EL (cell line): ENCODE measurements at regions not wholly inside any gene's neighbourhood (a gene's known extent, or its start where the extent isn't known, plus 50 kb on each side); places are given as distances from the start of the nearest gene placed in this dataset.
"Not testable (repeated sequence)": the region's sequence is repeated elsewhere in the genome, so short reads cannot be mapped to it uniquely, and the experiment has no call there.

Source experiments
- DNase-seq: peaks from one replicate; pipeline ENCODE4 v3.0.0-alpha.2; 2016

DNA sequence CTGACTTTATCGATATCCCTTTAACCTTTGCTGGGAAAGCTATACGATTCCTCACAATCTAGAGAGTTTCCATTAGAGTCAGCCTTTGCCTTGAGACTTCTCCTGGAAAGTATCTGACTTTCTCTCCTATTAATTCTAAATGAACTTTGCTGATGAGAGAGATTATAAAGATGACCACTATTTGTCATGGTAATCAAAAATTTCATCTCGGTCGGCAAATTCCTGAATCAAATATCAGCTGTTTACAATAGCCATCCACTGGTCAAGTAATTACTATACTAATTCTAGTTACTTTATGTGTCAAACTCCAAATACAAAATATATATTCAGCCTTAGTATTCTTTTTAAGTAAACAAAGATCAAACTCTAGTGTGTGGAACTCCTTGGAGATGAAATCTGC lies 164.4 kb upstream of the ITGA1 start:
- no peak for DNase-seq

DNA sequence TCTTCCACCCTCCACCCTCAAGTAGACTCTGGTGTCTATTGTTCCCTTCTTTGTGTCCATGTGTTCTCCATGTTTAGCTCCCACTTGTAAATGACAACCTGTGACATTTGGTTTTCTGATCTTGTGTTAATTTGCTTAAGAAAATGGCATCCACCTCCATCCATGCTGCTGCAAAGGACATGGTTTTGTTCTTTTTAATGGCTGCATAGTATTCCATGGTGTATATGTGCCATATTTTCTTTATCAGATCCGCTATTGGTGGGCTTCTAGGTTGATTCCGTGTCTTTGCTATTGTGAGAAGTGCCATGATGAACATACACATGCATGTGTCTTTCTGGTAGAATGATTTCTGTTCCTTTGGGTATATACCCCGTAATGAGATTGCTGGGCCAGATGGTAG lies 163.4 kb upstream of the ITGA1 start:
- no peak for DNase-seq

DNA sequence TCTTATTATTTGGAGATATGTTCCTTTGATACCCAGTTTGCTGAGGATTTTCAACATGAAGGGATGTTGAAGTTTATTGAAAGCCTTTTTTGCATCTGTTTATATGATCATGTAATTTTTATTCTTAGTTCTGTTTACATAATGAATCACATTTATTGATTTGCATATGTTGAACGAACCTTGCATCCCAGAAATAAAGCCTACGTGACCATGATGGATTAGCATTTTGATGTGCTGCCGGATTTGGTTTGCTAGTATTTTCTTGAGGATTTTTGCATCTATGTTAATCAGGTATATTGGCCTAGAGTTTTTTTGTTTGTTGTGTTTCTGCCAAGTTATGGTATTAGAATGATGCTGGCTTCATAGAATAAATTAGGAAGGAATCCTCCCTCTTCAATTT lies 161.4 kb upstream of the ITGA1 start:
- DNase-seq: no peak

DNA sequence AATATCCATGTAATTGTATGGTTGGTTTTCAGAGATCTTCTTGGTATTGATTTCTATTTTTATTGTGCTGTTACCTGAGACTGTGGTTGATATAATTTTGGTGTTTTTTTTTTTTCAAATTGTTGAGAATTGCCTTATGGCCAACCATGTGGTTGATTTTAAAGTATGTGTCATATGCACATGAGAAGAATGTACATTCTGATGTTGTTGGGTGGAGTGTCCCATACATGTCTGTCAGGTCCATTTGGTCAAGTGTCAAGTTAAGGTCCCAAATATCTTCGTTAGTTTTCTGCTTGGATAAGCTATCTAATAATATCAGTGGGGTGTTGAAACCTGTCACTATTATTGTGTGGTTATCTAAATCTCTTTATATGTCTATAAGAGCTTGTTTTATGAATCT lies 160.0 kb upstream of the ITGA1 start:
- DNase-seq: no peak

DNA sequence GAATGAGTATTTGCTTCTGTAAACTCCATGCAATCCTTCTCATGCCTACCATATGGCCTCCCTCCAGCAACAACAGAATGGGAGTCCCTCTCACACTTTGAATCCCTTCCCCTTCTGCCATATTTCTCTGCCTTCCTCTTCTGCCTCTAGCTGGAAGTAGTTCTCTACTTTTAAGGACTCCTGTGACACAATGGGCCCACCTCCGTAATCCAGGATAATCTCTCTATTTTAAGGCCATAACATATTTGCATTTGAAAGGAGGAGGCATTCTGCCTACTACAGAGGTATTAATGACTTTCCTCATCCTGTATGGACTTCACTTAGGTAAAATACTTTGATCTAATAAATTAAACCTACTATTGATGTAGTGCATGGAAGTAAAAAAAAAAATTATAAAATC lies 155.4 kb upstream of the ITGA1 start:
- DNase-seq: no peak

DNA sequence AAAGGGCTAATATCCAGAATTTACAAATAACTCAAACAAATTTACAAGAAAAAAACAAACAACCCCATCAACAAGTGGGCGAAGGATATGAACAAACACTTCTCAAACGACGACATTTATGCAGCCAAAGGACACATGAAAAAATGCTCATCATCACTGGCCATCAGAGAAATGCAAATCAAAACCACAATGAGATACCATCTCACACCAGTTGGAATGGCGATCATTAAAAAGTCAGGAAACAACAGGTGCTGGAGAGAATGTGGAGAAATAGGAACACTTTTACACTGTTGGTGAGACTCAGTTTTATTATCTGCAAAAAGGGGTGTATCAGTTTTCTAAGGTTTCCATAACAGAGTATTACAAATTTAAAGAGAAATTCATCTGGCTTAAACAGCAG lies 153.5 kb upstream of the ITGA1 start:
- DNase-seq: not testable (repeated sequence)

DNA sequence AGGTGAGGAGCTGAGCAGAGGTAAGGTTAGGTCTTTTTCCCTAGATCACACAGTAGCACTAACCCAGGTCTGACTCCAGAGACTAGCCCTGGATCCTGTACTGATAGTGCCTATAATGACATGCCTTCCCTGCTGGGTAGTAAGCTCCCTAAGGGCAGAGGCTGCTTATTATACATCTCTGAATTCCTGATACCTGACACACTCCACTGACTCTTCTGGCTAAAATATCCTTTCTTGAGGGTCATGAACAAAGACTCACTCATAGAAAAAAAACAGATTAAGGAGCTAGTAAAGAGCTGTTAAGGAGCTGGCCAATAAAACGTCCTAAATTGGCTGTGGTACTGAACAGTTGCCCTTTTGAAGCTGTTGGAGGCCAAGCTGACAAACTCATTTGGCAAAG lies 149.0 kb upstream of the ITGA1 start:
- no peak for DNase-seq

DNA sequence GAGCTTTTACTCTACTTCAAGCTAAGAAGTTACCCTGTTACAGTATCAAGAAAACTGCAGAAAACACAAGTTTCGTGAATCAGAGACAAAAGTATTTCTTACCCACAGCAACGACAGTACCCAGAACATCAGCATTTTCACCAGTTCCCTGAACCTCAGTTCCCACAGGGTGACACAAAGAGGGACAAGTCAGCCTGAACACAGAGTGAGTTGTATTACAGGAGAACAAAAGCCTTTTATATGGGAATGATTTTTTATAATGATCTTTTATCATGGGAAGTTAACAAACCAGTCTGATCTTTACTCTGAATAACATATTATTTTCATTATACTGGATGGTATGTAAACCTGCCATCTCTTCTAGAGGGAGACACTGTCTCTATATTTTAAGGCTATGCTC lies 139.0 kb upstream of the ITGA1 start:
- DNase-seq: no peak

DNA sequence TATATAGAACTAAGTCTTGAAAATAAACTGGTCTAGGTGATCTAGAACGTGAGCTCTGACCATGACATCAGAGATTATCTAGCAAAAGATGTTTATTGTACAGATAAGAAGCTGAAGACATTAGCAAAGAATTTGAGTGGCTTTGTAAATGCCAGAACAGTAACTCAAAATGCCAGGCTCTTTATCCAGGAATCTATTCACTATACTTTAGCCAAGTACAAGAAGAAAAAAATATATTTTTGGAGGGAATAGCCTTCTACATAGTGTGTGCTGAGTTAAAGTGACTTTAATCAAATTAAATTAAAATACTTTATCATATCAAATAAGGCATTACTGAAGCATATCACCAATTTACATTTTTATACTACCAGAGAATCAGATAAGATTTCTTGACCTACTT lies 132.6 kb upstream of the ITGA1 start:
- DNase-seq: no peak

DNA sequence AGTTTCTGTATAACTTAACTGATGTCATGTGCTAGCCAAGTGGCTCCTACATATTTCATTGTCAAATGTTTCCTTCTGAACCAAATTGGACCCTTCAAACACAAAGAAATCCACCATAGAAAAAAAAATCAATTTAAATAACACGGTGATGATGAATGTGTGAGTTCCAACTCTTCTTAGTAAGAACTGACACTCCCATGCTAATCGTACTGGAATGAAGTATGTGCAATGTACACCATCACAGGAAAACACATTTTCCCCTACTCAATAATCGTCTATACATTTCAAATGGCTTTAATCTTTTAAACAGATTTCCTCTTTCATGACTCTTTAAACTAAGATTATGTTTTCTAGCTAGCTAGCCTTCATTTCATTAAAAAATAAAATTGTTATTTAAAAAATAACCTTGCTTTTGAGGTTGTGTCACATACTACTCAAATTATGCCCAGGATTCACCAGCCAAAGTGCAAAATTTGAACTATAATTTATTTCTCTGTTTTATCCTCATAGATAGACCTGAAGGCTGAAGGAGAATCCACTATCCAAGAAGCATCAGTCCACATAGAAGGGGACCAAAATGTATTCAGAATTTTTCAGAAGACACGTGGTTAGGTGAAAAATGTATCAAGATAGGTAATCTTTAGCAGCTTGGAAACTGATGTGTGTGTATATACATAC lies 131.0 kb upstream of the ITGA1 start:
- no peak for DNase-seq

DNA sequence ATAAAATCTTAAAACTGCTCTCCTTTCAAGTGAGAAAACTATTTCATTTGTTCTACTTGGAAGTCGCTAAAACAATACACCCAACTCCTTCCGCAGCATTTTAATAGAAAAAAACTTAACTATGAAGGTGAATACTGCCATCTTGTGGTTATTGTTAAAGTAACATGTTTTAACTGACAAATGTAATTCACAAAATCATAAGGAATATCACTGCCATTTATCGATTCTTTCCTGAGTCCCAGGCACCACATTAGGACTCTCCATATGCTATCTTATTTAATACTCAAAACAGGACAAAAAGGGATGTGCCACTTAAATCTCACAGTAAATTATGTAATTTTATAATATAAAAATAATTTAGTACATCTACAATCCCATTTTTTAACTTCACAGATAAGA lies 130.5 kb upstream of the ITGA1 start:
- peak; percentile 44 for DNase-seq

DNA sequence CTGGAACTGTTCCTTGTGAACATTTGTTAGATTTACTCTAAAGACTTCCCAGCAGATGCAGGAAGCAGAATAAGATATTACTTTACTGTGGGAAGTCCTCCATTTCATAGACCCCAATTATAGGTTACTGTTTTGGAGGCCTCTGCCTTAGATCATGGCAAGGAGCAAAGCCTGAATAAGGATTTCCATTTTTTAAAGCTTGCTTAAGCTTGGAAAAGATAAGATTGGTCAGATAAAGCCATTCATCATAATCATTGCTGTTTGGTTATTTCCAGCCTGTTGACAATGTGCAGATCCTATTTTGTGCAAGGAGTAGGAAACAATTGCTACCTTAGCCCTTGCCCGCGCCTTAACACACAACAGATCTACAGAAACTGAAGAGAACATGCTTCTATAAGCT lies 129.5 kb upstream of the ITGA1 start:
- no peak for DNase-seq

DNA sequence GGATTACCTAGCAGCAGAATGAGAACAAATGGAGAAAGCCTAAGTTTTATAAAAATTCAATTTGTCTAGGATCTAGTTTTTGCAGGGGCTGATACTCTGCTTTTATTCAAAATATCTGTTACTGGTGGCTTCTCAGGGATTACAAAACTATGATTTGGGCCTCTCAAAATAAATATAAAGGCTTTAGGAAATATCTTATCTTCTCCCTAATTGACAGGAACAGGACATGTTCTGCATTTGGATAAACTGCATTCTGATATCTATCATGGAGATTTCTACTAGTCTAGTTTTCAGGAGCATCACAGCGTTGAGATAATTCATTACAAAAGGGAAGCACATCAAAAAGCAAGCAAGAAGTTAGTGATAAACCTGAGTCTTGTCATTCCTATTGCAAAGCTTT lies 127.1 kb upstream of the ITGA1 start:
- no peak for DNase-seq

DNA sequence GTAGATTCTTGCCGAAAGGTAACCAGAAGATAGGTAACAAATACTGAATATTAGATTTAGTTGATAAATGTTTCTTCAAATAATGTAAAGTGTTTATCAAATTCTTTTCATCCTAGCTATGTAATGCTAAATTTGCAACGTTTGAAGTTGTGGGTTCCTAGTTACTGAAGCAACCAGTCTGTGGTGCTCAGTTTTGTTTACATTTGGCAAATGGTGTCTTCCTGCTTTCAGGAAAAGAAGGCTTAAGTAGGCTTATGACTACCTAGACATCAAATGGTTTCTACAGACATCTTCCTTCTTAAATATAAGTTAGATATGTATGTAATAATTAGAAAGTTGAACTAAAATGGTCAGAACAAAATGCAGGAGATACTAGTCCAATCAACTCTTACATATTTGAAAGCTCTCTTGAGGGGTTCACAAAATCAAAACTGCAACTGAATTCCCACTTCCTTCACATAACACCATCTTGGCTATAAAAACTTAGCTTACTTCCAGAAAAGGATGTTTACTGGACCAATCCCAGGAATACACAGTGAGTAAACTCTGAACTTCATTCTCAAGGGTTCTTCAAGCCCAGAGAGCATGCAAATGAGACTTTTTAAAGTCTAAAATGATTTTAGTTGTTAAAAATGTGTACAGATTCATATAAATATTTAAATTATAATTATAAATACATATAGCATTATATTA lies 125.7 kb upstream of the ITGA1 start:
- no peak for DNase-seq

DNA sequence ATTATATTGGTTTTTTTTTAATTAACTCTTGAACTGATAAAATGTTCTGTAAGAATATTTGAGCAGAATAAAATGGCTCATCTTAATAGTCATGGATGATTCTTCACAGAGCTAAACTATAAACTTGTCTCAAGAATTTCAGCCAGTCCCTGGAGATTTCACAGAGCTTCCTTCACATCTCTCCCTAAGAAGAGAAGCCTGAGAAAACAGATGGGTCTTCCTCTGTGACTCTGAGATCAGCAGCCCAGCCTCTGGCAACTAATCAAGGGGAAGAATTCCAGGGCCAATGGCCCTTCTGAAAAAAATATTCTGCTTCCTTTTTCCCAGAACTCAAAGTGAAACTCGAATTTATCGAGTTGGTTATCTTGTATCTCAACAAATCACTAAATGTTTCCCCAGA lies 122.2 kb upstream of the ITGA1 start:
- peak; percentile 30 for DNase-seq

DNA sequence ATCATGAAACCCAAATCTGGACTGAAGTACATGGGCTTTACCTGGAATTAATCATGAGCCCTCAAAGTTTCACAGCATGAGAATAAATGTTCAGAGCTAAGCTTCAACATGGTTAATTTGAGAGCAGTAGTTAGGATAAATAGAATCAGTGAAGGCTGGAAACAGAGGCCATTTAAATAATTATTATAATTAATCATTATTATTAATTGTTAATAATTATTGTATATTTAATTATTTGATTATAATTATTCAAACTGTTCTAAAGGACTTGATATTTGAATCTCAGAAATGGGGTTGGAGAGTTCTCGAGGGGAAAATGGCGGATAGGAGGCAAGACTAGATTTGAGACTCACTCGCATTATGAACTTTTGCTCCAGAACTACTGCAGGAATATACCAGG lies 119.6 kb upstream of the ITGA1 start:
- no peak for DNase-seq

DNA sequence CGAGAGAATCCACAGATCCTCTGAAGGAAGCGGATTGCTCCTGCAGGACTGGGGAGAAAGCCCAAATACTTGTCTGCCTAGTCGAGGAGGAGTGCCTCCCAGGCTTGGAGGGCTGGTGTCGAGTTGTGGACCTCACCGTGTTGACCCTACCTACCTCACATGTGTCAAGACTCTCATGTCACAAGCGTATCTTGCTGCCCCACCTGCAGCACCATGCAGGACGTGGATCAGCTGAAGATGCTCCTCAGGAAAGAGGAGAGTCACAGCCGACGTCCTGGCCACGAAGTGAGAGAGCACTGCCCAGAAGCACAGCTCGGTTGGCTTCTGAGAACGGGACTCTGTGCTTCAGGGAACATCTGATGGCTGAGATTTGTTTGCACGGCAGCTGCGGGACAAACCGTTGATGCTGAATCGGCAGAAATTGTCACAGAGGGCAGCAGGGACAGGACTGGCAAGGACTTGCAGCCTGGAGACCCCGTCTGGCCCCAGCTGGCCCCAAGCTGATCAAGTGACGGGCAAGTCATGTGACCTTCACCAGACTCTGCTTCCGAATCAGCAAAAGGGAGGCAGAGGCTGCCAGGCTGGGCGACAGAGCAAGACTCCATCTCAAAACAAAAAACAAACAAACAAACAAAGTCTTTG lies 119.1 kb upstream of the ITGA1 start:
- DNase-seq: no peak

DNA sequence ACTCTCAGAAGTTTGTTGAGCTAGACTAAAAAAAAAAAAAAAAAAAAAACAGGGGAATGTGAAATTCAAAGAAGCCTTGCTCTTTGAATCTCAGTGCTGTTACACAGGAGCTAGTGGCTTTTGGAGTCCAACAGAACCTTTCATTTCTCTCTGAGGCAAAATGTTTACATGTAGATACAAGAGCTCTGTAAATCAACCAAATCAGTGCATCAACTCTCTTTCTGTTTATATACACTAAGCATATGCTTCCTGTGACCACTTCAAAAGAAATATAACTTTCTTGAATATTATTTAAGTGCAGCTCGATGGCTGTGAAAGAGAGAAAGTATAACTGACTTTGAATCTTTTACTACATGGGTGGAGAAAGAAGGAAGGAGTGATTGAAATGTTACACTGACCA lies 115.3 kb upstream of the ITGA1 start:
- no peak for DNase-seq

DNA sequence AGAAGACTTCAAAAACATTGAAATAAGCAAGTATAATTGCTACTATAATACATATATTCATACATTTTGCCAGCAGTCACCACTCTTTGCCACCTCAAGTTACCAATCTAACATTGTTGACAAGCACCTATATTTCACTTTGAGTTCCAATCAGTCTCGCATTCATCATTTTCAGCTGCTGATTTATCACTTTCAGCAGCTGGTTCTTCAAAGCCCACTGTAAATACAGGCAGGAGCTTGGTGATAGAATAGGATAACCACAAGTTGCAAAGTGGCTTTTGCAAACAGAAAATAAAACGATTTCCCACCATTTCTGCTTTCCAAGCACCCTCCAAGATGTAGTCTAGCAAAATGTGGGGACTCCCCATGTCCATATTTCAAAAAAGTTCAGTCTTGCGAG lies 114.2 kb upstream of the ITGA1 start:
- DNase-seq: no peak

DNA sequence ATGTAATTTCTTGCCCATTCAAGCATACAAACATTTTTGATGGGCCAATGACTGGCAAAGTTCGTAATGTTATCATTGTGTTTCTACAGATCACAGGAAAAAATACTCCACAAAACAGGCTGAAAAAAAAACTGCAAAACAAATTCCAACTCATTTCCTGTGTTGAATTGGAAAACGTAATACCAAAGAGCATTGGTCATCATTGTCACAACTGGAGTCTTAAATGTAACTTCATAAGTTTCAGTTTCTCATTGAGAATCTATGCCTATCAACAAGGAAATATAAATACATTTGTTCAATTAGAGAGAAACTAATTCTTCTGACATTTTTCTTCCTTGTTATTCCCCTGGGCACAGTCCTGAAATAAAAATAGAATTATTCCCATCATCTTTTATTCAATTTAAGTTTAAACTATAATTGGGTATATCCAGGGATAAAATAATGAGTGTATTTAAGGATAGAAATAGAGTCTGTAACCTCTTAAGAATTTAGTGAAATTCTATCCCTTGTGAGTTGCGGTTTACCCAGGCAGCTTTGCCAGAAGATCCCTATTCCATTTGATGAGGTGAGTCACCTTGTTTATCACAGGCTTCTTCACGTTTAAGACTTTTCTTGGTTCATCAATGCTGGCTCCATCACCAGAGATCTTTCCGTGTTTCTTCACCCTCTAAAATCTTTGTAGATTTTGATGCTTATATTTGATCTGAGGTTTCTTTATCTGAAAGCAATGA lies 112.7 kb upstream of the ITGA1 start:
- DNase-seq: peak; percentile 91

DNA sequence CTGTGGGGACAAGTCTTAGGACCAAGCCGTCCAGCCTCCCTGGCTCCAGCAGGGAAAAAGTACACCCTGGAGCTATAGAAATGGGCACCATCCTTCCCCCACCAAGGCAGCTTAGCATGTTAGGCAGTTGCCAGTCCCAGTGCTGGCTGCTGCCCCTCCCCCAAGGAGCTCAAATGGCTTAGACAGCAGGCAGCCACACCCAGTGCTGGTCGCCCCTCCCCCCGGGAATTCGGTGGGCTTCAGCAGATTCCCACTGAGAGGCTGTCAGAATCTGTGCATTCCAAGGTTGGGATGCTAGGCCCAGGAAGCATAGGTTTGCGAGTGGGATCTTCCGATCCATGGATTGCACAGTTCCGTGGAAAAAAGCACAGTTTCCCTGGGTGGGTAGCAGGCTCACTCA lies 105.2 kb upstream of the ITGA1 start:
- DNase-seq: no peak

DNA sequence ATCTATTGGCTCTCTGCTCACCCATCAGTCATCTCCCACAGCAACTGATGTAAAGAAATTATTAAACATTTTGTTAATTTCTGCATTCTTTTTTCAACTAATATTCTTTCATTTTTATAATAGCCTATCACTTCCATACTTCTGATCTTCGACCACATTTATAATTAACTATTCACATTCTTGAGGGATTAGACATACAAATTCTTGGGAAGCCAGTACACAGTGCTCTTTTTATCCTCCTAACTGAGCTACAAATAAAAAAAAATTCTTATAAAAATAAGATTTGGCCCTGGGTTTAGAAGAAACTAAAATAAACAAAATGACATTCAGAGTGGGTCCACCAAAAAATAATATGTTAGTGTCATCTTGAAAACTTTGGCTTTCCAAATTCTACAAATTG lies 103.7 kb upstream of the ITGA1 start:
- DNase-seq: peak; percentile 59

DNA sequence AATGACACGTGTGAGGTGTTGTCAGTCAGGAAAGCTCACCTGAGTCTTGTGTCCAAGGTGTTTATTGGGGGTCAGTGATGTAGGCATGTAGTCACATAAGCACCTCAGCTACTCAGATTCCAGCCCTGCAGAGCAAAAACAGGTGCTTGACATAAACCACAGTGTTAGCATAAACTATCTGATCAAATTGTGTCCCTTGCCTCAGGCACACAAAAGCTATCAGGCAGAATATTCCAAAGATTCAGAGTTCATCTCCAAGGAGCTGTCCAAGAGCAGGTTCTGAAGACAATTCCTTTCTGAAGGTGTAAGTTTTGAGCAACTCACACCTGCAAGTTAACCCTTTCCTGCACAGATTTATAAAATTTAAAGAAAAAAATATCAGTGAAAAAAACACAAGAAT lies 102.2 kb upstream of the ITGA1 start:
- no peak for DNase-seq

DNA sequence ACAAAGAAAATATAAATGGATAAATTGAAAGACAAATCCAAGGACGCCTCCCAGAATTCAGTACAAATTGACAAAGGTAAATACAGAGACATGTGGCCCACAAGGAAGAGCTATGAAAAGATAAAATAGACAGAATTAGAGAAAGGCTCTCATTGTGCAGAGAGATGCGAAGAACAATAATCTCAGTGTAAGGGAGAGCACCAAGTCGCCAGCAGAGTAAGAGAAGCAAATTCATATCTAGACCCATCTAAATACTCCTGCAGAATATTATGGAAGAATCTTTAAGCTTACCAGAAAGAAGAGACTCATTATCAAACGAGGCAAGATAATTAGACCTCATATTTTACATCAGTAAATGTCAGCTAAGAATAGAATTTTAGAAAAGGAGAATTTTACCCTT lies 101.7 kb upstream of the ITGA1 start:
- no peak for DNase-seq
